Thoracic aorta (tissue), 2 donors: ENCODE measurements at regions not wholly inside any gene's neighbourhood (a gene's known extent, or its start where the extent isn't known, plus 50 kb on each side); places are given as distances from the start of the nearest gene placed in this dataset.
A peak's percentile ranks its signal among the peaks of the same experiment; 100 is the strongest.
"Not testable (repeated sequence)": the region's sequence is repeated elsewhere in the genome, so short reads cannot be mapped to it uniquely, and the experiment has no call there.

ENCODE experiments used
- ATAC-seq: fragments of 150-250 bp; one replicate; pipeline ENCODE4 v1.8.0; 2017; ENCODE audit warnings: low read depth; ENCODE audit not compliant: insufficient number of reproducible peaks, low FRiP score
- DNase-seq: peaks from one replicate; pipeline ENCODE4 v3.0.0-alpha.2; 2020; ENCODE audit warnings: low spot score
- H3K27ac ChIP-seq, 2 donors: fragments of 200-600 bp; sonication (generic); 1 replicate in 1 of 2; 2 replicates in 1 of 2; pipeline ENCODE4 v1.5.1; 2016; ENCODE audit warnings: mild to moderate bottlenecking in 2 of 2, moderate library complexity in 2 of 2
- H3K27me3 ChIP-seq: fragments of 200-600 bp; sonication (generic); replicated peaks from 2 replicates; pipeline ENCODE4 v1.6.0; 2016; ENCODE audit warnings: mild to moderate bottlenecking; ENCODE audit not compliant: insufficient read depth
- H3K36me3 ChIP-seq: fragments of 200-600 bp; sonication (generic); one replicate; pipeline ENCODE4 v1.5.1; 2016
- H3K4me1 ChIP-seq, 2 donors: fragments of 200-600 bp; sonication (generic); 1 replicate in 1 of 2; 2 replicates in 1 of 2; pipeline versions ENCODE4 v1.5.1 to v1.6.0; 2016; ENCODE audit warnings: low read depth in 2 of 2, mild to moderate bottlenecking in 1 of 2; ENCODE audit not compliant: control insufficient read depth in 1 of 2
- H3K4me3 ChIP-seq: fragments of 200-600 bp; sonication (generic); 2 replicates; pipeline ENCODE4 v1.5.1; 2016; ENCODE audit warnings: mild to moderate bottlenecking
- H3K9me3 ChIP-seq: fragments of 200-600 bp; sonication (generic); 2 replicates; pipeline ENCODE4 v1.5.1; 2016
- TF ChIP-seq, protein P1 (sequence below): fragments of 200-600 bp; sonication (generic); IDR thresholded peaks from one replicate; pipeline ENCODE4 v1.5.1; 2019; ENCODE audit warnings: antibody characterized with exemption

DNA sequence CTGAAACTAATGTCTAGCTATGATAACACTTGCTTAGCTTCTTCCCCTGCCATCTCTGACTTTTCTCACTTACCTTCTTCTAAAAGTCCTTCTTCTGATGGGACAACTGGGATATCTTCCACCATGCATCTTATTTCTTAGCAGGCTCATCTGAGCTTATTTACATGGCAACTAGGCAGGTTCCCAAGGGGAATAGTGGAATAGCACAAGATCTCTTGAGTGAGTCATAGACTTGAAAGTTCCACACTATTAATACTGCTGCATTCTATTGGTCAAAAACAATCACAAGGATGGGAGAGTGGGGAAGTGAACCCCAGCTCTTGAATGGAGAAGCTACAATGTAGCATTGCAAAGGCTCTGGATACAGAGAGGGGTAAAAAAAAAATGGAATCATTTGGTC, 142.1 kb downstream of the HAO1 start:
- Histone ChIP-seq H3K4me3 (no peak overlapping the region), H3K27ac (no peak overlapping the region), H3K9me3 (no peaks in the 10 kb centered on the region), H3K36me3 (no peaks in the 10 kb centered on the region), H3K27me3 (no peaks in the 10 kb centered on the region), H3K4me1 (no peaks in the 10 kb centered on the region)
- no peak for DNase-seq
- TF ChIP-seq, protein P1, sequence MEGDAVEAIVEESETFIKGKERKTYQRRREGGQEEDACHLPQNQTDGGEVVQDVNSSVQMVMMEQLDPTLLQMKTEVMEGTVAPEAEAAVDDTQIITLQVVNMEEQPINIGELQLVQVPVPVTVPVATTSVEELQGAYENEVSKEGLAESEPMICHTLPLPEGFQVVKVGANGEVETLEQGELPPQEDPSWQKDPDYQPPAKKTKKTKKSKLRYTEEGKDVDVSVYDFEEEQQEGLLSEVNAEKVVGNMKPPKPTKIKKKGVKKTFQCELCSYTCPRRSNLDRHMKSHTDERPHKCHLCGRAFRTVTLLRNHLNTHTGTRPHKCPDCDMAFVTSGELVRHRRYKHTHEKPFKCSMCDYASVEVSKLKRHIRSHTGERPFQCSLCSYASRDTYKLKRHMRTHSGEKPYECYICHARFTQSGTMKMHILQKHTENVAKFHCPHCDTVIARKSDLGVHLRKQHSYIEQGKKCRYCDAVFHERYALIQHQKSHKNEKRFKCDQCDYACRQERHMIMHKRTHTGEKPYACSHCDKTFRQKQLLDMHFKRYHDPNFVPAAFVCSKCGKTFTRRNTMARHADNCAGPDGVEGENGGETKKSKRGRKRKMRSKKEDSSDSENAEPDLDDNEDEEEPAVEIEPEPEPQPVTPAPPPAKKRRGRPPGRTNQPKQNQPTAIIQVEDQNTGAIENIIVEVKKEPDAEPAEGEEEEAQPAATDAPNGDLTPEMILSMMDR = no peak
- no peak for ATAC-seq

DNA sequence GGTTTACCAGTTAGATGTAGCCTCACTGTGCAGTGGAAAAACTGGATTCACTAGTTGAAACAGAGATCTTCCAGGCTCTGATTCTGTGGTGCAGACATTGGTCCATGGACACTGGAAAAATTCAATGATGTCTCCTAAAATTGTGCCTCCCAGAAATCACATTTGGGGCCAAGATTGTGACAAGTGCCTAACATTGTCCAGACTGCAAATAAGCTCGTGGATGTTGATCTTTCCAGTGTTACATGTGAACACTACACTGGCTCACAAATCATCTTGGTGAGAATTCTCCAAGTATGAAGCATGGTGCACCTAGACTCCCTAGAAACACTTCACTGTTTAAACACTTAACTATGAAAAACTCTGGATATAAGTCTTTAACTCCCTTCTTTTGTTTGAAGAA, 140.4 kb downstream of the HAO1 start:
- TF ChIP-seq, protein P1 = no peak
- H3K4me1 ChIP-seq = no peaks in the 10 kb centered on the region
- no peaks in the 10 kb centered on the region for H3K36me3 ChIP-seq
- H3K27me3 ChIP-seq = no peaks in the 10 kb centered on the region
- DNase-seq (no peak), ATAC-seq (no peak)
- no peak overlapping the region for H3K4me3 ChIP-seq
- H3K9me3 ChIP-seq = no peaks in the 10 kb centered on the region
- H3K27ac ChIP-seq = no peak overlapping the region

DNA sequence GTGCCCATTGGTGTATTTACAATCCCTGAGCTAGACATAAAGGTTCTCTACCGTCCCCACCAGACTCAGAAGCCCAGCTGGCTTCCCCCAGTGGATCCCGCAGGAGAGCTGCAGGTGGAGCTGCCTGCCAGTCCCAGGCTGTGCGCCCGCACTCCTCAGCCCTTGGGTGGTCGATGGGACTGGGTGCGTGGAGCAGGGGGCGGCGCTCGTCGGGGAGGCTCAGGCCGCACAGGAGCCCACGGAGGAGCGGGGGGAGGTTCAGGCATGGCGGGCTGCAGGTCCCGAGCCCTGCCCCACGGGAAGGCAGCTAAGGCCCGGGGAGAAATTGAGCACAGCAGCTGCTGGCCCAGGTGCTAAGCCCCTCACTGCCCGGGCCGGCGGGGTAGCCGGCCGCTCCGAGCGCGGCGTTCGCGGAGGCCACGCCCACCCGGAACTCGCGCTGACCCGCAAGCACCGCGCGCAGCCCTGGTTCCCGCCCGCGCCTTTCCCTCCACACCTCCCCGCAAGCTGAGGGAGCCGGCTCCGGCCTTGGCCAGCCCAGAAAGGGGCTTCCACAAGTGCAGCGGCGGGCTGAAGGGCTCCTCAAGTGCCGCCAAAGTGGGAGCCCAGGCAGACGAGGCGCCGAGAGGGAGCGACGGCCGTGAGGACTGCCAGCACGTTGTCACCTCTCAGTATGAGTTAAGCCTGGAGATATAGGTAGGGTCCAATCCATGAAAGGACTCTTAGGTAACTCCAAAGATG, 136.7 kb downstream of the HAO1 start:
- H3K27me3 ChIP-seq, H3K27ac ChIP-seq, DNase-seq, ATAC-seq, H3K9me3 ChIP-seq, H3K4me1 ChIP-seq, H3K36me3 ChIP-seq: not testable (repeated sequence)
- H3K4me3 ChIP-seq = peak overlapping the region; percentile 36

- TF ChIP-seq, protein P1 = no peak
- H3K4me3 ChIP-seq = no peak overlapping the region
- no peaks in the 10 kb centered on the region for H3K9me3 ChIP-seq
- no peaks in the 10 kb centered on the region for H3K36me3 ChIP-seq
- ATAC-seq = no peak
- no peaks in the 10 kb centered on the region for H3K4me1 ChIP-seq
- no peak overlapping the region for H3K27ac ChIP-seq
- DNase-seq = no peak
- no peaks in the 10 kb centered on the region for H3K27me3 ChIP-seq
These were observed 133.4 kb downstream of the HAO1 start for GRCh38 chr20:7806831-7807230.

DNA sequence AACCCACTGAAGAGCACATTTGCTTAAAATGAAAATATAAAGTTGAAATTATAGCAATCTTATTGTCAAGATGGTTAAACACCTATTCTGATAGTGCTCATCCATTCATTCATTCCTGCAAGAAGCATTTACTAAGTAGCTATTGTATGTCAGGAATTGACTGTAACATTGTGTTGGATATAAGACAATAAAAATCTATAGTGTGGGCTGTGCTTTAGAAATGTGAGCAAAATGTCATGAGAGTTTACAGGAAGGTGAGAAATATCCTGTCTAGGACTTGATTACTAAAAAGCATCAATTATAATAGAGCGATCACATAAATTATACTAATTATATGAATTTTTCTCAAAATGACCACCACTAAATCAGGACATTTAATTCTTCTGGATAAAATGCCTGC, 123.0 kb downstream of the HAO1 start:
- no peaks in the 10 kb centered on the region for H3K9me3 ChIP-seq
- H3K27me3 ChIP-seq = no peaks in the 10 kb centered on the region
- no peak overlapping the region for H3K27ac ChIP-seq
- H3K36me3 ChIP-seq = no peaks in the 10 kb centered on the region
- no peaks in the 10 kb centered on the region for H3K4me1 ChIP-seq
- H3K4me3 ChIP-seq = no peak overlapping the region
- DNase-seq (no peak), ATAC-seq (no peak)
- TF ChIP-seq, protein P1 = no peak

DNA sequence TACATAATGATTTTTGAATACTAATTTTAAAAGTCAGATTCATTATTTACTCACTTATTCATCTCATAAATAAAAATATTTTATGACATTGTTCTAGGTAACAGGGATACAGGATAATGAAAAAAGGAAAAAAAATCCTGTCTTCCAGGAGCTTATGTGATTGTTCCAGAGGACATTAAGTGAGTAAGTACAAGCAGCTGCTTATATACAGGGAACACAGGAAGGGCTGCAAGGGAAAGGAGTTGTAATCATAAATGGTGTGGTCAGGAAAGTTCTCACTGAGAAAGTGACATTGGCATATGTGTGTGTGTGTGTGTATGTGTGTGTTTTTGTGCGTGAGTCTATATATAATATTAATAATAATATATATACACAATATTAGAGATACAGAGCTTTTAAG, 121.8 kb downstream of the HAO1 start:
- TF ChIP-seq, protein P1 = no peak
- no peak for DNase-seq
- Histone ChIP-seq H3K4me1 (no peaks in the 10 kb centered on the region), H3K4me3 (no peak overlapping the region), H3K36me3 (no peaks in the 10 kb centered on the region), H3K27ac (no peak overlapping the region), H3K27me3 (no peaks in the 10 kb centered on the region), H3K9me3 (no peaks in the 10 kb centered on the region)
- no peak for ATAC-seq
